ENCODE measurements at regions not wholly inside any gene's neighbourhood (a gene's known extent, or its start where the extent isn't known, plus 50 kb on each side); places are given as distances from the start of the nearest gene placed in this dataset.

- TF ChIP-seq MAFF (IDR thresholded peaks at IDR 0.05; ENCODE audit: low read length) (peak; percentile 68), ARID1B (IDR thresholded peaks at IDR 0.05) (no peak), BRD9 (IDR thresholded peaks at IDR 0.05; ENCODE audit: low read depth, partially characterized antibody) (no peak), KDM4B (IDR thresholded peaks at IDR 0.05; ENCODE audit: borderline replicate concordance in 2 of 2, low read depth in 1 of 2) (no peak), ETV1 (tag; conservative IDR thresholded peaks at IDR 0.05; ENCODE audit: low read depth) (no peak)
These were observed 376.2 kb upstream of the RORA start (continued) for GRCh38 chr15:61605343-61605742.

GRCh38 chr15:61598655-61599054 is 369.6 kb upstream of the RORA start:
- intact Hi-C loops (cut with micrococcal nuclease): no loop called here
- CTCF ChIA-PET (ENCODE audit: low intra/inter-chr PET ratio): no interaction called here
- BruUV-seq (replicated peaks): no TSS peak

More at GRCh38 chr15:61598655-61599054, 369.6 kb upstream of the RORA start:
- no peak overlapping the region for H2AFZ ChIP-seq (ENCODE audit: low read depth, low read length)
- no peaks in the 10 kb centered on the region for H3K9me3 ChIP-seq (replicated peaks; ENCODE audit: control insufficient read depth, insufficient read depth, low read depth, low read length)
- no peak overlapping the region for H3K4me3 ChIP-seq
- ATAC-seq (no peak), DNase-seq (ENCODE audit: extremely low read depth in 1 of 4, low spot score in 3 of 4) (no peak), FAIRE-seq (no peak)
- H3K79me2 ChIP-seq (ENCODE audit: control insufficient read depth, insufficient read depth, low read length): no peaks in the 10 kb centered on the region
- no peaks in the 10 kb centered on the region for H3K36me3 ChIP-seq (ENCODE audit: control insufficient read depth, insufficient read depth, low read length)
- in situ Hi-C loops (cut with MboI): no loop called here
- TF ChIP-seq, protein P1, sequence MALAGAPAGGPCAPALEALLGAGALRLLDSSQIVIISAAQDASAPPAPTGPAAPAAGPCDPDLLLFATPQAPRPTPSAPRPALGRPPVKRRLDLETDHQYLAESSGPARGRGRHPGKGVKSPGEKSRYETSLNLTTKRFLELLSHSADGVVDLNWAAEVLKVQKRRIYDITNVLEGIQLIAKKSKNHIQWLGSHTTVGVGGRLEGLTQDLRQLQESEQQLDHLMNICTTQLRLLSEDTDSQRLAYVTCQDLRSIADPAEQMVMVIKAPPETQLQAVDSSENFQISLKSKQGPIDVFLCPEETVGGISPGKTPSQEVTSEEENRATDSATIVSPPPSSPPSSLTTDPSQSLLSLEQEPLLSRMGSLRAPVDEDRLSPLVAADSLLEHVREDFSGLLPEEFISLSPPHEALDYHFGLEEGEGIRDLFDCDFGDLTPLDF (CRISPR knock-in tag; IDR thresholded peaks at IDR 0.05): no peak
- TF ChIP-seq CAMTA2 (CRISPR knock-in tag; conservative IDR thresholded peaks at IDR 0.05) (no peak), MTF1 (CRISPR knock-in tag; IDR thresholded peaks at IDR 0.05; ENCODE audit: borderline replicate concordance) (no peak), ZC3H4 (CRISPR knock-in tag; IDR thresholded peaks at IDR 0.05; ENCODE audit: borderline replicate concordance) (no peak), ZNF224 (CRISPR knock-in tag; IDR thresholded peaks at IDR 0.05) (no peak), SIN3B (IDR thresholded peaks at IDR 0.05; ENCODE audit: low read depth) (no peak), SMAD3 (CRISPR knock-in tag; conservative IDR thresholded peaks at IDR 0.05) (no peak), PTTG1 (tag; IDR thresholded peaks at IDR 0.05; ENCODE audit: low read depth) (no peak), E2F6 (IDR thresholded peaks at IDR 0.05; ENCODE audit: borderline replicate concordance in 1 of 2, extremely low read depth in 1 of 2, insufficient read depth in 1 of 2, insufficient read length in 1 of 2, low read depth in 1 of 2, low read length in 1 of 2, poor library complexity in 1 of 2, severe bottlenecking in 1 of 2) (no peak), HMBOX1 (IDR thresholded peaks at IDR 0.05) (no peak), ZNF57 (CRISPR knock-in tag; IDR thresholded peaks at IDR 0.05) (no peak), CREB1 (IDR thresholded peaks at IDR 0.05) (no peak), CREB1 (CRISPR knock-in tag; IDR thresholded peaks at IDR 0.05) (no peak)
- 2% methylated on average over 11 of the region's 11 CpGs for WGBS (ENCODE audit: insufficient coverage, low coverage, missing lambda C conversion rate)
- no peaks in the 10 kb centered on the region for H3K9me1 ChIP-seq (ENCODE audit: control insufficient read depth, insufficient read depth, low read length)
- POLR2A ChIA-PET: no interaction called here
- no peaks in the 10 kb centered on the region for H3K4me1 ChIP-seq (replicated peaks in 1 of 2; ENCODE audit: control insufficient read depth in 2 of 2, insufficient read depth in 2 of 2, low read length in 2 of 2)
- no peak overlapping the region for H3K27ac ChIP-seq (ENCODE audit: extremely low read depth, low read depth, low read length)
- H3K9ac ChIP-seq (ENCODE audit: insufficient read depth in 1 of 2, low read depth in 2 of 2, low read length in 2 of 2): no peak overlapping the region
- H4K20me1 ChIP-seq (replicated peaks; ENCODE audit: control insufficient read depth, insufficient read depth, low read length): no peaks in the 10 kb centered on the region
- H3K4me2 ChIP-seq (ENCODE audit: insufficient read depth, low read length): no peak overlapping the region
- 0 out of 5 replicates have a peak, but pooled peaks cover 0 to 4% of the 10 kb centered on the region in 2 experiments for H3K27me3 ChIP-seq (ENCODE audit: control insufficient read depth in 2 of 2, insufficient read depth in 2 of 2, low read length in 2 of 2)

All from K562 (cell line).